Mesodermal cell (in vitro differentiated cells): ENCODE measurements at regions not wholly inside any gene's neighbourhood (a gene's known extent, or its start where the extent isn't known, plus 50 kb on each side); places are given as distances from the start of the nearest gene placed in this dataset.
A peak's percentile ranks its signal among the peaks of the same experiment; 100 is the strongest.

Source experiments
- H3K27ac ChIP-seq: 2 replicates; pipeline ENCODE4 v1.7.0; 2013; ENCODE audit warnings: mild to moderate bottlenecking, low read depth, low read length, moderate library complexity; ENCODE audit not compliant: severe bottlenecking
- H3K36me3 ChIP-seq: 2 replicates; pipeline ENCODE4 v1.7.1; 2013; ENCODE audit warnings: mild to moderate bottlenecking, low read length, moderate library complexity; ENCODE audit not compliant: control insufficient read depth, insufficient read depth
- H3K4me1 ChIP-seq: one replicate; pipeline ENCODE4 v1.7.1; 2013; ENCODE audit warnings: mild to moderate bottlenecking, low read length; ENCODE audit not compliant: insufficient read depth, control insufficient read depth, poor library complexity, severe bottlenecking
- H3K4me3 ChIP-seq: 2 replicates; pipeline ENCODE4 v1.7.0; 2013; ENCODE audit warnings: low read length, control low read depth, mild to moderate bottlenecking; ENCODE audit not compliant: insufficient read depth, poor library complexity, severe bottlenecking; ENCODE audit errors: extremely low read depth
- H3K9me3 ChIP-seq: 2 replicates; pipeline ENCODE4 v1.7.1; 2013; ENCODE audit warnings: mild to moderate bottlenecking, low read length, moderate library complexity; ENCODE audit not compliant: control insufficient read depth
- WGBS, 2 experiments: methylation state at CpG; one replicate each; pipeline ENCODE4 v1.1.5; 2013; ENCODE audit warnings: missing lambda C conversion rate in 2 of 2; ENCODE audit not compliant: insufficient coverage in 2 of 2; 5-methylcytosine and 5-hydroxymethylcytosine counted together

GRCh38 chr6:19454721-19455392 lies 382.3 kb upstream of the ID4 start:
- Histone ChIP-seq H3K27ac (no peak overlapping the region), H3K9me3 (no peaks in the 10 kb centered on the region), H3K4me1 (no peaks in the 10 kb centered on the region), H3K4me3 (no peak overlapping the region), H3K36me3 (no peaks in the 10 kb centered on the region)
- WGBS, 2 experiments, result 100% methylated on average over 1 of the region's 2 CpGs; no CpG with 5 or more reads in 1 of the 2 experiments

GRCh38 chr6:19463250-19463649 lies 373.9 kb upstream of the ID4 start:
- WGBS, 2 experiments, result 94% methylated on average over 2 of the region's 2 CpGs; no CpG with 5 or more reads in 1 of the 2 experiments

GRCh38 chr6:19463925-19464324 lies 373.2 kb upstream of the ID4 start:
- Histone ChIP-seq H3K36me3 (no peaks in the 10 kb centered on the region), H3K27ac (no peak overlapping the region), H3K4me1 (no peaks in the 10 kb centered on the region), H3K9me3 (no peaks in the 10 kb centered on the region), H3K4me3 (no peak overlapping the region)
- WGBS, 2 experiments, result 92 to 100% methylated on average over 2 of the region's 5 CpGs

More at GRCh38 chr6:19463250-19463649, 373.9 kb upstream of the ID4 start:
- Histone ChIP-seq H3K4me1 (no peaks in the 10 kb centered on the region), H3K9me3 (no peaks in the 10 kb centered on the region), H3K27ac (no peak overlapping the region), H3K36me3 (no peaks in the 10 kb centered on the region), H3K4me3 (no peak overlapping the region)

GRCh38 chr6:19465256-19465655 lies 371.9 kb upstream of the ID4 start:
- peak overlapping the region; percentile 39 for H3K27ac ChIP-seq
- WGBS, 2 experiments, result 89 to 90% methylated on average over 8 to 9 of the region's 10 CpGs
- no peak overlapping the region for H3K4me3 ChIP-seq
- no peaks in the 10 kb centered on the region for H3K9me3 ChIP-seq
- no peaks in the 10 kb centered on the region for H3K36me3 ChIP-seq
- H3K4me1 ChIP-seq, result no peaks in the 10 kb centered on the region

- no peaks in the 10 kb centered on the region for H3K9me3 ChIP-seq
- H3K36me3 ChIP-seq, result no peaks in the 10 kb centered on the region
- WGBS, 2 experiments, result no CpG with 5 or more reads among the region's 3 CpGs
- peak overlapping the region; percentile 39 for H3K27ac ChIP-seq
- H3K4me3 ChIP-seq, result no peak overlapping the region
- H3K4me1 ChIP-seq, result no peaks in the 10 kb centered on the region
These were observed 371.4 kb upstream of the ID4 start for GRCh38 chr6:19465760-19466159.

- H3K4me1 ChIP-seq, result no peaks in the 10 kb centered on the region
- WGBS, 2 experiments, result 76 to 78% methylated on average over 7 of the region's 7 CpGs
- H3K27ac ChIP-seq, result no peak overlapping the region
- no peak overlapping the region for H3K4me3 ChIP-seq
- no peaks in the 10 kb centered on the region for H3K36me3 ChIP-seq
- no peaks in the 10 kb centered on the region for H3K9me3 ChIP-seq
These were observed 366.8 kb upstream of the ID4 start for GRCh38 chr6:19470333-19470732.

- WGBS, 2 experiments, result 83 to 86% methylated on average over 1 of the region's 4 CpGs
- Histone ChIP-seq H3K9me3 (peaks cover 3% of the 10 kb centered on the region), H3K4me1 (no peaks in the 10 kb centered on the region), H3K36me3 (no peaks in the 10 kb centered on the region), H3K27ac (no peak overlapping the region), H3K4me3 (no peak overlapping the region)
These were observed 365.0 kb upstream of the ID4 start for GRCh38 chr6:19472153-19472552.

- Histone ChIP-seq H3K27ac (no peak overlapping the region), H3K4me3 (no peak overlapping the region), H3K9me3 (peaks cover 3% of the 10 kb centered on the region), H3K4me1 (no peaks in the 10 kb centered on the region), H3K36me3 (no peaks in the 10 kb centered on the region)
- WGBS, 2 experiments, result 71 to 80% methylated on average over 1 to 3 of the region's 4 CpGs
These were observed 364.3 kb upstream of the ID4 start for GRCh38 chr6:19472850-19473249.

GRCh38 chr6:19477563-19477962 lies 359.6 kb upstream of the ID4 start:
- Histone ChIP-seq H3K4me3 (no peak overlapping the region), H3K4me1 (peaks cover 8% of the 10 kb centered on the region), H3K27ac (no peak overlapping the region), H3K36me3 (no peaks in the 10 kb centered on the region), H3K9me3 (peaks cover 3% of the 10 kb centered on the region)
- no CpG with 5 or more reads among the region's 1 CpG for WGBS, 2 experiments

GRCh38 chr6:19478273-19478672 lies 358.9 kb upstream of the ID4 start:
- WGBS, 2 experiments, result 95% methylated on average over 3 of the region's 4 CpGs
- Histone ChIP-seq H3K4me3 (no peak overlapping the region), H3K27ac (peak overlapping the region; percentile 57), H3K36me3 (no peaks in the 10 kb centered on the region), H3K9me3 (peaks cover 3% of the 10 kb centered on the region), H3K4me1 (peaks cover 8% of the 10 kb centered on the region)

GRCh38 chr6:19478992-19479391 lies 358.2 kb upstream of the ID4 start:
- peaks cover 3% of the 10 kb centered on the region for H3K9me3 ChIP-seq
- H3K4me1 ChIP-seq, result peaks cover 8% of the 10 kb centered on the region
- peak overlapping the region; percentile 57 for H3K27ac ChIP-seq
- no peak overlapping the region for H3K4me3 ChIP-seq
- no peaks in the 10 kb centered on the region for H3K36me3 ChIP-seq
